ENCODE measurements at regions not wholly inside any gene's neighbourhood (a gene's known extent, or its start where the extent isn't known, plus 50 kb on each side); places are given as distances from the start of the nearest gene placed in this dataset.

GRCh38 chr1:244280859-244281258, 170.8 kb downstream of the ADSS2 start:
- H3K4me1 ChIP-seq (ENCODE audit: insufficient read depth, low read length, severe bottlenecking), result no peaks in the 10 kb centered on the region
- no peak overlapping the region for H3K4me2 ChIP-seq (ENCODE audit: low read length)
- H3K9me3 ChIP-seq (ENCODE audit: low read length), result no peaks in the 10 kb centered on the region
- H3K9ac ChIP-seq (ENCODE audit: low read length), result no peak overlapping the region
- no peak overlapping the region for H3K4me3 ChIP-seq (ENCODE audit: low read depth, low read length, poor library complexity, severe bottlenecking)
- no peak overlapping the region for H3K27ac ChIP-seq (ENCODE audit: low read depth, low read length, poor library complexity, severe bottlenecking)
- H3K9me2 ChIP-seq (ENCODE audit: low read depth, low read length), result no peaks in the 10 kb centered on the region
- no peaks in the 10 kb centered on the region for H4K20me1 ChIP-seq (ENCODE audit: insufficient read depth, low read length)
- no peak overlapping the region for H2AFZ ChIP-seq (ENCODE audit: low read length)
- H3K36me3 ChIP-seq (ENCODE audit: insufficient read depth, low read length), result no peaks in the 10 kb centered on the region
- no peaks in the 10 kb centered on the region for H3K79me2 ChIP-seq (ENCODE audit: insufficient read depth, low read length)
- H3F3A ChIP-seq (ENCODE audit: insufficient read depth, low read length), result no peaks in the 10 kb centered on the region
- TF ChIP-seq EZH2 (IDR thresholded peaks at IDR 0.05; ENCODE audit: borderline replicate concordance, low read length), result no peak
- TF ChIP-seq CTCF (IDR thresholded peaks at IDR 0.05; ENCODE audit: low read length), result no peak
- no peaks in the 10 kb centered on the region for H3K27me3 ChIP-seq (ENCODE audit: insufficient read depth, low read length)

GRCh38 chr1:244283772-244284171, 167.9 kb downstream of the ADSS2 start:
- Histone ChIP-seq H3F3A (ENCODE audit: insufficient read depth, low read length) (no peaks in the 10 kb centered on the region), H3K4me3 (ENCODE audit: low read depth, low read length, poor library complexity, severe bottlenecking) (no peak overlapping the region), H2AFZ (ENCODE audit: low read length) (no peak overlapping the region), H3K9ac (ENCODE audit: low read length) (no peak overlapping the region), H3K79me2 (ENCODE audit: insufficient read depth, low read length) (no peaks in the 10 kb centered on the region), H3K27me3 (ENCODE audit: insufficient read depth, low read length) (no peaks in the 10 kb centered on the region), H3K4me1 (ENCODE audit: insufficient read depth, low read length, severe bottlenecking) (no peaks in the 10 kb centered on the region), H3K4me2 (ENCODE audit: low read length) (no peak overlapping the region), H3K27ac (ENCODE audit: low read depth, low read length, poor library complexity, severe bottlenecking) (no peak overlapping the region), H3K9me3 (ENCODE audit: low read length) (no peaks in the 10 kb centered on the region), H3K9me2 (ENCODE audit: low read depth, low read length) (no peaks in the 10 kb centered on the region), H4K20me1 (ENCODE audit: insufficient read depth, low read length) (no peaks in the 10 kb centered on the region), H3K36me3 (ENCODE audit: insufficient read depth, low read length) (no peaks in the 10 kb centered on the region)
- TF ChIP-seq EZH2 (IDR thresholded peaks at IDR 0.05; ENCODE audit: borderline replicate concordance, low read length), result no peak
- no peak for TF ChIP-seq CTCF (IDR thresholded peaks at IDR 0.05; ENCODE audit: low read length)

GRCh38 chr1:244284641-244285156, 167.0 kb downstream of the ADSS2 start:
- no peaks in the 10 kb centered on the region for H3K9me2 ChIP-seq (ENCODE audit: low read depth, low read length)
- H3K9me3 ChIP-seq (ENCODE audit: low read length), result no peaks in the 10 kb centered on the region
- no peaks in the 10 kb centered on the region for H3K79me2 ChIP-seq (ENCODE audit: insufficient read depth, low read length)
- H3F3A ChIP-seq (ENCODE audit: insufficient read depth, low read length), result no peaks in the 10 kb centered on the region
- no peaks in the 10 kb centered on the region for H3K36me3 ChIP-seq (ENCODE audit: insufficient read depth, low read length)
- no peak overlapping the region for H3K27ac ChIP-seq (ENCODE audit: low read depth, low read length, poor library complexity, severe bottlenecking)
- no peaks in the 10 kb centered on the region for H3K4me1 ChIP-seq (ENCODE audit: insufficient read depth, low read length, severe bottlenecking)
- no peak overlapping the region for H3K4me2 ChIP-seq (ENCODE audit: low read length)
- no peak for TF ChIP-seq EZH2 (IDR thresholded peaks at IDR 0.05; ENCODE audit: borderline replicate concordance, low read length)
- TF ChIP-seq CTCF (IDR thresholded peaks at IDR 0.05; ENCODE audit: low read length), result no peak
- no peaks in the 10 kb centered on the region for H4K20me1 ChIP-seq (ENCODE audit: insufficient read depth, low read length)
- H3K4me3 ChIP-seq (ENCODE audit: low read depth, low read length, poor library complexity, severe bottlenecking), result no peak overlapping the region
- no peak overlapping the region for H3K9ac ChIP-seq (ENCODE audit: low read length)
- H3K27me3 ChIP-seq (ENCODE audit: insufficient read depth, low read length), result no peaks in the 10 kb centered on the region
- no peak overlapping the region for H2AFZ ChIP-seq (ENCODE audit: low read length)
